Erythroblast (primary cell): ENCODE measurements at regions not wholly inside any gene's neighbourhood (a gene's known extent, or its start where the extent isn't known, plus 50 kb on each side); places are given as distances from the start of the nearest gene placed in this dataset.

Experiments used
- DNase-seq, 2 experiments: peaks; one replicate each; lab custom pipeline; 2025; lab: John Stamatoyannopoulos, UW
- GATA1 ChIP-seq: IDR thresholded peaks from 2 replicates; pipeline ENCODE4 v1.6.1; 2011; ENCODE audit warnings: low read depth, mild to moderate bottlenecking, control low read depth, low read length, moderate library complexity
- POLR2A ChIP-seq: IDR thresholded peaks from 2 replicates; pipeline ENCODE4 v1.6.1; 2011; ENCODE audit warnings: mild to moderate bottlenecking, low read length

GRCh38 chr21:39110431-39110830, 72.8 kb downstream of the PSMG1 start:
- DNase-seq, result no peak
- no peak for TF ChIP-seq GATA1
- TF ChIP-seq POLR2A, result no peak

- no peak for DNase-seq
Measured at GRCh38 chr21:39109596-39110210, 73.5 kb downstream of the PSMG1 start.

GRCh38 chr21:39109163-39109530, 74.1 kb downstream of the PSMG1 start:
- no peak for TF ChIP-seq POLR2A
- DNase-seq, result no peak

More at GRCh38 chr21:39109596-39110210, 73.5 kb downstream of the PSMG1 start:
- no peak for TF ChIP-seq POLR2A
- no peak for TF ChIP-seq GATA1

- TF ChIP-seq GATA1 (no peak), POLR2A (no peak)
- DNase-seq, result no peak
Measured at GRCh38 chr21:39108291-39109162, 74.7 kb downstream of the PSMG1 start.

- DNase-seq, result no peak
- TF ChIP-seq GATA1, result no peak
- no peak for TF ChIP-seq POLR2A
Measured at GRCh38 chr21:39107739-39108138, 75.5 kb downstream of the PSMG1 start.

GRCh38 chr21:39106881-39107462, 76.3 kb downstream of the PSMG1 start:
- no peak for DNase-seq
- TF ChIP-seq POLR2A, result no peak
- no peak for TF ChIP-seq GATA1

GRCh38 chr21:39105836-39106235, 77.4 kb downstream of the PSMG1 start:
- TF ChIP-seq GATA1 (no peak), POLR2A (no peak)
- peak in 1 of 2 experiments; percentile 14 for DNase-seq

- TF ChIP-seq GATA1 (no peak), POLR2A (no peak)
- DNase-seq, result peak in 1 of 2 experiments; percentile 20
Measured at GRCh38 chr21:39105341-39105765, 77.9 kb downstream of the PSMG1 start.

- TF ChIP-seq GATA1 (no peak), POLR2A (no peak)
- DNase-seq, result no peak
Measured at GRCh38 chr21:39104911-39105310, 78.3 kb downstream of the PSMG1 start.

- no peak for DNase-seq
- TF ChIP-seq GATA1, result no peak
- TF ChIP-seq POLR2A, result no peak
Measured at GRCh38 chr21:39103689-39104088, 79.6 kb downstream of the PSMG1 start.

- no peak for TF ChIP-seq GATA1
- TF ChIP-seq POLR2A, result no peak
- no peak for DNase-seq
Measured at GRCh38 chr21:39099859-39100258, 83.4 kb downstream of the PSMG1 start.

- DNase-seq, result no peak
Measured at GRCh38 chr21:39098696-39099200, 84.5 kb downstream of the PSMG1 start.

GRCh38 chr21:39097981-39098380, 85.3 kb downstream of the PSMG1 start:
- TF ChIP-seq GATA1, result no peak
- TF ChIP-seq POLR2A, result no peak
- no peak for DNase-seq

More at GRCh38 chr21:39098696-39099200, 84.5 kb downstream of the PSMG1 start:
- TF ChIP-seq POLR2A (no peak), GATA1 (no peak)
